ENCODE measurements at regions not wholly inside any gene's neighbourhood (a gene's known extent, or its start where the extent isn't known, plus 50 kb on each side); places are given as distances from the start of the nearest gene placed in this dataset.
A peak's percentile ranks its signal among the peaks of the same experiment; 100 is the strongest.

DNA sequence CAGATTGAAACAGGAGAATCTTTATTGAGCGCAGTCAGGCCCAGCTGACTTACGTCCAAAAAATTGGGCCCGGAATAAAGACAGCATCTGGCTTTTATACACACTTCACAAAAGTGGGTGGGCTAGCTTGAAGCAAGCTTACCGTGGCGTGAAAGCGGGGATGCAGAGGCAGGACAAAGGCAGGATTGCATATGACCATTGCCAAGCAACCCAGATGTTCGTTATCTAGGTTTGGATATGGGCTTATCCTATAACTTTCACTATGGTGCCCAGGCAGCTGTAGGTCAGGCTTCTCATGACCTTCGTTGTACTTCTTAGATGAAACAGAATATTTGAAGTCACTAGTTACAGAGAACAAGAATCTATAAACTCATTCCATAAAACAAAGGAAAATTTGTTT is 1575.6 kb upstream of the RAG2 start:
- ATAC-seq = no peak
- no TSS peak for BruUV-seq (replicated peaks)

DNA sequence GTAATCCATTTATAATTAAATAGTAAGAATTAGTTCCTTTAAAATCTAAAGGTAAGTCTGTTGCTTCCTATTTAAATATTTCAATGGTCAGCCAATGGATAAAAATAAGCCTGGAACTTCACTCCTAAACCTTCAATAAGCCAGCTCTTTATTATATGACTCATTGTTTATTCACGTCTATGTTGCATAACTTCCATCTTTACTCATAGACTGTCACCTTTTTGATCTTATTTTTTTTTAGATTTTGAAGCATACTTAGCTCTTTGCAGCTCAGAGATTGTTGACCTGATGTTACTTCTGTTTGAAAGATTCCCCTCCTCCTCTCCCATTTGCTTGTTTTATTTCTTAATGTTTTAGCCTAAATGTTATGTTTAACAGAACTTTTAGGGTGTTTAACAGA is 1571.2 kb upstream of the RAG2 start:
- ChIA-PET CTCF (interaction anchor here (0.7 kb wide), 1 partner anchor 50 kb away, joined by 3 read pairs; no protein-coding TSS in a partner anchor), POLR2A (no interaction called here)
- no peaks in the 10 kb centered on the region for H3K9me3 ChIP-seq (ENCODE audit: control insufficient read depth, insufficient read depth, low read depth, low read length)
- TF ChIP-seq SIN3A (IDR thresholded peaks at IDR 0.05; ENCODE audit: borderline replicate concordance, insufficient read depth, low read depth, low read length) (no peak), POLR2AphosphoS5 (IDR thresholded peaks at IDR 0.05; ENCODE audit: low read depth, low read length) (no peak), TCF7L2 (IDR thresholded peaks at IDR 0.05; ENCODE audit: low read depth, low read length) (no peak)
- TF ChIP-seq, protein P1, sequence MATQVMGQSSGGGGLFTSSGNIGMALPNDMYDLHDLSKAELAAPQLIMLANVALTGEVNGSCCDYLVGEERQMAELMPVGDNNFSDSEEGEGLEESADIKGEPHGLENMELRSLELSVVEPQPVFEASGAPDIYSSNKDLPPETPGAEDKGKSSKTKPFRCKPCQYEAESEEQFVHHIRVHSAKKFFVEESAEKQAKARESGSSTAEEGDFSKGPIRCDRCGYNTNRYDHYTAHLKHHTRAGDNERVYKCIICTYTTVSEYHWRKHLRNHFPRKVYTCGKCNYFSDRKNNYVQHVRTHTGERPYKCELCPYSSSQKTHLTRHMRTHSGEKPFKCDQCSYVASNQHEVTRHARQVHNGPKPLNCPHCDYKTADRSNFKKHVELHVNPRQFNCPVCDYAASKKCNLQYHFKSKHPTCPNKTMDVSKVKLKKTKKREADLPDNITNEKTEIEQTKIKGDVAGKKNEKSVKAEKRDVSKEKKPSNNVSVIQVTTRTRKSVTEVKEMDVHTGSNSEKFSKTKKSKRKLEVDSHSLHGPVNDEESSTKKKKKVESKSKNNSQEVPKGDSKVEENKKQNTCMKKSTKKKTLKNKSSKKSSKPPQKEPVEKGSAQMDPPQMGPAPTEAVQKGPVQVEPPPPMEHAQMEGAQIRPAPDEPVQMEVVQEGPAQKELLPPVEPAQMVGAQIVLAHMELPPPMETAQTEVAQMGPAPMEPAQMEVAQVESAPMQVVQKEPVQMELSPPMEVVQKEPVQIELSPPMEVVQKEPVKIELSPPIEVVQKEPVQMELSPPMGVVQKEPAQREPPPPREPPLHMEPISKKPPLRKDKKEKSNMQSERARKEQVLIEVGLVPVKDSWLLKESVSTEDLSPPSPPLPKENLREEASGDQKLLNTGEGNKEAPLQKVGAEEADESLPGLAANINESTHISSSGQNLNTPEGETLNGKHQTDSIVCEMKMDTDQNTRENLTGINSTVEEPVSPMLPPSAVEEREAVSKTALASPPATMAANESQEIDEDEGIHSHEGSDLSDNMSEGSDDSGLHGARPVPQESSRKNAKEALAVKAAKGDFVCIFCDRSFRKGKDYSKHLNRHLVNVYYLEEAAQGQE (IDR thresholded peaks at IDR 0.05; ENCODE audit: insufficient read depth in 1 of 2, low read depth in 2 of 2, low read length in 1 of 2) = no peak
- TF ChIP-seq, protein P2, sequence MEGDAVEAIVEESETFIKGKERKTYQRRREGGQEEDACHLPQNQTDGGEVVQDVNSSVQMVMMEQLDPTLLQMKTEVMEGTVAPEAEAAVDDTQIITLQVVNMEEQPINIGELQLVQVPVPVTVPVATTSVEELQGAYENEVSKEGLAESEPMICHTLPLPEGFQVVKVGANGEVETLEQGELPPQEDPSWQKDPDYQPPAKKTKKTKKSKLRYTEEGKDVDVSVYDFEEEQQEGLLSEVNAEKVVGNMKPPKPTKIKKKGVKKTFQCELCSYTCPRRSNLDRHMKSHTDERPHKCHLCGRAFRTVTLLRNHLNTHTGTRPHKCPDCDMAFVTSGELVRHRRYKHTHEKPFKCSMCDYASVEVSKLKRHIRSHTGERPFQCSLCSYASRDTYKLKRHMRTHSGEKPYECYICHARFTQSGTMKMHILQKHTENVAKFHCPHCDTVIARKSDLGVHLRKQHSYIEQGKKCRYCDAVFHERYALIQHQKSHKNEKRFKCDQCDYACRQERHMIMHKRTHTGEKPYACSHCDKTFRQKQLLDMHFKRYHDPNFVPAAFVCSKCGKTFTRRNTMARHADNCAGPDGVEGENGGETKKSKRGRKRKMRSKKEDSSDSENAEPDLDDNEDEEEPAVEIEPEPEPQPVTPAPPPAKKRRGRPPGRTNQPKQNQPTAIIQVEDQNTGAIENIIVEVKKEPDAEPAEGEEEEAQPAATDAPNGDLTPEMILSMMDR (IDR thresholded peaks at IDR 0.05) = no peak
- no peaks in the 10 kb centered on the region for H3K27me3 ChIP-seq (ENCODE audit: control insufficient read depth, insufficient read depth, low read length)
- ATAC-seq (peak; percentile 65; the same call in 1 of the 2 replicates), DNase-seq (ENCODE audit: low read depth, low spot score) (no peak)
- no peaks in the 10 kb centered on the region for H3K4me1 ChIP-seq (ENCODE audit: control insufficient read depth, insufficient read depth, low read length)
- intact Hi-C loops (cut with micrococcal nuclease; ENCODE audit: unreplicated experiment) (no loop called here), in situ Hi-C loops (cut with HindIII; ENCODE audit: low pct_unique_long_range_greater_than_20kb, low sequenced_read_pairs) (no loop called here)
- H3K4me3 ChIP-seq (ENCODE audit: low read depth in 2 of 2, low read length in 2 of 2) = no peak overlapping the region
- H3K27ac ChIP-seq (ENCODE audit: low read length) = no peak overlapping the region
- BruUV-seq (replicated peaks) = no TSS peak
- H3K36me3 ChIP-seq (ENCODE audit: control insufficient read depth, insufficient read depth, low read length) = no peaks in the 10 kb centered on the region

More for the DNA sequence above, 1575.6 kb upstream of the RAG2 start:
- intact Hi-C loops (cut with micrococcal nuclease; ENCODE audit: unreplicated experiment) = no loop called here
- CTCF ChIA-PET = no interaction called here
- Histone ChIP-seq H3K4me1 (ENCODE audit: control insufficient read depth, insufficient read depth, low read length) (no peaks in the 10 kb centered on the region), H3K27me3 (ENCODE audit: control insufficient read depth, insufficient read depth, low read length) (no peaks in the 10 kb centered on the region), H3K27ac (ENCODE audit: low read length) (no peak overlapping the region), H3K9me3 (ENCODE audit: control insufficient read depth, insufficient read depth, low read depth, low read length) (no peaks in the 10 kb centered on the region), H3K4me3 (ENCODE audit: low read depth in 2 of 2, low read length in 2 of 2) (no peak overlapping the region), H3K36me3 (ENCODE audit: control insufficient read depth, insufficient read depth, low read length) (no peaks in the 10 kb centered on the region)
- in situ Hi-C loops (cut with HindIII; ENCODE audit: low pct_unique_long_range_greater_than_20kb, low sequenced_read_pairs) = no loop called here
- TF ChIP-seq POLR2AphosphoS5 (IDR thresholded peaks at IDR 0.05; ENCODE audit: low read depth, low read length) (no peak), SIN3A (IDR thresholded peaks at IDR 0.05; ENCODE audit: borderline replicate concordance, insufficient read depth, low read depth, low read length) (no peak), TCF7L2 (IDR thresholded peaks at IDR 0.05; ENCODE audit: low read depth, low read length) (no peak)
- TF ChIP-seq, protein P1 (IDR thresholded peaks at IDR 0.05; ENCODE audit: insufficient read depth in 1 of 2, low read depth in 2 of 2, low read length in 1 of 2) = no peak
- TF ChIP-seq, protein P2 (IDR thresholded peaks at IDR 0.05) = no peak
- DNase-seq (ENCODE audit: low read depth, low spot score) = no peak
- POLR2A ChIA-PET = no interaction called here

All from Panc1 (cell line).